Gastrocnemius medialis (tissue), 4 donors: ENCODE measurements at regions not wholly inside any gene's neighbourhood (a gene's known extent, or its start where the extent isn't known, plus 50 kb on each side); places are given as distances from the start of the nearest gene placed in this dataset.
"Not testable (repeated sequence)": the region's sequence is repeated elsewhere in the genome, so short reads cannot be mapped to it uniquely, and the experiment has no call there.

ENCODE experiments used
- ATAC-seq, 2 donors: fragments of 150-250 bp; one replicate each; pipeline ENCODE4 v1.9.1; 2016
- DNase-seq, 2 donors: peaks; one replicate each; pipeline ENCODE4 v3.0.0-alpha.2; 2019
- H3K27ac ChIP-seq, 4 donors: fragments of 200-600 bp; sonication (generic); 1 replicate in 1 of 4; 2 replicates in 3 of 4; pipeline ENCODE4 v1.5.1; 2016 to 2018; ENCODE audit warnings: mild to moderate bottlenecking in 2 of 4, moderate library complexity in 1 of 4
- H3K27me3 ChIP-seq, 3 donors: fragments of 200-600 bp; sonication (generic) in 2 of 3; 1 replicate in 1 of 3; 2 replicates in 2 of 3; pipeline versions ENCODE4 v1.5.1 to v1.6.0; 2016 to 2019; ENCODE audit warnings: mild to moderate bottlenecking in 1 of 3, moderate library complexity in 1 of 3
- H3K36me3 ChIP-seq, 2 donors: fragments of 200-600 bp; sonication (generic) in 1 of 2; one replicate each; pipeline ENCODE4 v1.5.1; 2017 to 2018
- H3K4me1 ChIP-seq, 2 donors: fragments of 200-600 bp; sonication (generic) in 1 of 2; one replicate each; pipeline ENCODE4 v1.5.1; 2016 to 2017; ENCODE audit warnings: mild to moderate bottlenecking in 2 of 2
- H3K4me3 ChIP-seq, 4 donors: fragments of 200-600 bp; sonication (generic) in 3 of 4; 1 replicate in 1 of 4; 2 replicates in 3 of 4; pipeline ENCODE4 v1.5.1; 2016 to 2019; ENCODE audit warnings: mild to moderate bottlenecking in 2 of 4
- H3K9me3 ChIP-seq, 3 donors: fragments of 200-600 bp; sonication (generic) in 2 of 3; 1 replicate in 1 of 3; 2 replicates in 2 of 3; pipeline ENCODE4 v1.5.1; 2016 to 2019
- CTCF ChIP-seq, 5 experiments: fragments of 450-650 bp in 3 of 5; fragments of 200-600 bp in 2 of 5; sonication (generic) in 2 of 5; IDR thresholded peaks in 4 of 5; conservative IDR thresholded peaks in 1 of 5; 1 replicate in 4 of 5; 2 replicates in 1 of 5; pipeline ENCODE4 v1.5.1; 2016 to 2019; ENCODE audit warnings: antibody characterized with exemption in 5 of 5, mild to moderate bottlenecking in 3 of 5, moderate library complexity in 3 of 5
- POLR2A ChIP-seq, 2 donors: fragments of 450-650 bp; IDR thresholded peaks; one replicate each; pipeline ENCODE4 v1.6.1; 2017; ENCODE audit warnings: antibody characterized with exemption in 2 of 2, mild to moderate bottlenecking in 2 of 2, moderate library complexity in 2 of 2
- in situ Hi-C, 4 donors: fragments of 200-750 bp; cut with MboI; loops; one replicate each; pipeline versions ENCODE4 v1.15.0 to v1.8.0; 2017; ENCODE audit warnings: low sequenced_read_pairs in 4 of 4
- intact Hi-C: fragments of 100-400 bp; cut with DNase I; formaldehyde crosslinking; loops from one replicate; pipeline ENCODE4 v1.15.1; 2023; ENCODE audit warnings: low total_unique reads

- intact Hi-C loops, result no loop called here
Measured at GRCh38 chr10:26937371-26937770, 76.6 kb upstream of the ABI1 start.

GRCh38 chr10:26934190-26934589 is 73.4 kb upstream of the ABI1 start:
- H3K27ac ChIP-seq, ATAC-seq, DNase-seq, H3K4me3 ChIP-seq, H3K4me1 ChIP-seq, in situ Hi-C loops, H3K27me3 ChIP-seq, H3K36me3 ChIP-seq, H3K9me3 ChIP-seq, intact Hi-C loops: not testable (repeated sequence)

More at GRCh38 chr10:26937371-26937770, 76.6 kb upstream of the ABI1 start:
- H3K4me1 ChIP-seq, result no peaks in the 10 kb centered on the region
- no peaks in the 10 kb centered on the region for H3K9me3 ChIP-seq
- ATAC-seq (no peak), DNase-seq (no peak)
- in situ Hi-C loops, result no loop called here
- no peak overlapping the region for H3K4me3 ChIP-seq
- TF ChIP-seq CTCF (IDR thresholded peaks at IDR 0.05 in 4 of 5, conservative IDR thresholded peaks at IDR 0.05 in 1 of 5) (no peak), POLR2A (IDR thresholded peaks at IDR 0.05) (no peak)
- no peaks in the 10 kb centered on the region for H3K27me3 ChIP-seq
- no peaks in the 10 kb centered on the region for H3K36me3 ChIP-seq
- no peak overlapping the region for H3K27ac ChIP-seq

- ATAC-seq, result no peak
Measured at GRCh38 chr10:26932576-26932975, 71.8 kb upstream of the ABI1 start.

GRCh38 chr10:26931223-26931622 is 70.5 kb upstream of the ABI1 start:
- in situ Hi-C loops, result no loop called here
- peak overlapping the region in 1 of 4 donors; percentile 14 for H3K4me3 ChIP-seq
- no peaks in the 10 kb centered on the region for H3K9me3 ChIP-seq
- intact Hi-C loops, result no loop called here
- H3K27ac ChIP-seq, result no peak overlapping the region
- no peaks in the 10 kb centered on the region for H3K36me3 ChIP-seq
- ATAC-seq, result no peak
- H3K27me3 ChIP-seq, result no peaks in the 10 kb centered on the region
- TF ChIP-seq POLR2A (IDR thresholded peaks at IDR 0.05) (no peak), CTCF (IDR thresholded peaks at IDR 0.05 in 4 of 5, conservative IDR thresholded peaks at IDR 0.05 in 1 of 5) (no peak)
- DNase-seq, result no peak
- no peaks in the 10 kb centered on the region for H3K4me1 ChIP-seq

More at GRCh38 chr10:26932576-26932975, 71.8 kb upstream of the ABI1 start:
- no peaks in the 10 kb centered on the region for H3K4me1 ChIP-seq
- no peaks in the 10 kb centered on the region for H3K9me3 ChIP-seq
- intact Hi-C loops (no loop called here), in situ Hi-C loops (no loop called here)
- H3K4me3 ChIP-seq, result no peak overlapping the region
- H3K27me3 ChIP-seq, result no peaks in the 10 kb centered on the region
- TF ChIP-seq CTCF (IDR thresholded peaks at IDR 0.05 in 4 of 5, conservative IDR thresholded peaks at IDR 0.05 in 1 of 5) (no peak), POLR2A (IDR thresholded peaks at IDR 0.05) (no peak)
- DNase-seq, result no peak
- H3K36me3 ChIP-seq, result no peaks in the 10 kb centered on the region
- H3K27ac ChIP-seq, result no peak overlapping the region

- H3K4me1 ChIP-seq, intact Hi-C loops, ATAC-seq, H3K27ac ChIP-seq, H3K9me3 ChIP-seq, H3K4me3 ChIP-seq, H3K36me3 ChIP-seq, in situ Hi-C loops, DNase-seq, H3K27me3 ChIP-seq: not testable (repeated sequence)
Measured at GRCh38 chr10:26922824-26923223, 62.1 kb upstream of the ABI1 start.

- ATAC-seq, H3K4me3 ChIP-seq, intact Hi-C loops, H3K27ac ChIP-seq, H3K27me3 ChIP-seq, H3K9me3 ChIP-seq, DNase-seq, H3K4me1 ChIP-seq, in situ Hi-C loops, H3K36me3 ChIP-seq: not testable (repeated sequence)
Measured at GRCh38 chr10:26919156-26919860, 58.5 kb upstream of the ABI1 start.
